ENCODE measurements at regions not wholly inside any gene's neighbourhood (a gene's known extent, or its start where the extent isn't known, plus 50 kb on each side); places are given as distances from the start of the nearest gene placed in this dataset.
A peak's percentile ranks its signal among the peaks of the same experiment; 100 is the strongest.

- FAIRE-seq, result no peak
Observed at GRCh38 chr20:58138395-58138794, 90.1 kb downstream of the ANKRD60 start.

DNA sequence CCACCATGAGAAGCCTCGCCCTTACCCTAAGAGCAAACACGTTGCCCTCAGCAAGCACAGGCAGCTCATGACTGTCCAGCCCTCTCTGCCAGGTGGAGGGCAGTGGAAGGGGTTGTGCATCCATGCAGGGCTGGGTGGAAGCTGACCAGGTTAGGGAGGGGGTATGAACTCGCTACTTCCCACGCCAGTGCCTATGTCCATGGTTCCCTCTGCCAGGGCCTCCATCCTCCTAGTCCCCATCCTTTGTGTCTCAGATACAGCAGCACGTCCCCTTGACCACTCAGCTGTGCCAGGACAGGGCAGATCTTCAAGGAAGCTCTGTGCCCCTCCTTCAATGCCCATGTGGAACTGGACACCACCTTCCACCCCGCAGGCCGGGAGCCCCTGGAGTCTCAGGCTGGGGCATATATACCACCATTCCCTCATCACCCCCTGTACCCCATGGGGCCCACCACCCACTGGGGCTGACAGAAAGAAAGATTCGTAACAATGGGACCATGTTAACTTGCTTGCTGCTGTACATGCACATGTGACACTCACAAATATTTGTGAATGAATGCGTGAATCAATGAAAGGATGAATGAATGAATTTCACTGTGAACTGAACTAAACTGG, 90.7 kb downstream of the ANKRD60 start:
- FAIRE-seq, result no peak

DNA sequence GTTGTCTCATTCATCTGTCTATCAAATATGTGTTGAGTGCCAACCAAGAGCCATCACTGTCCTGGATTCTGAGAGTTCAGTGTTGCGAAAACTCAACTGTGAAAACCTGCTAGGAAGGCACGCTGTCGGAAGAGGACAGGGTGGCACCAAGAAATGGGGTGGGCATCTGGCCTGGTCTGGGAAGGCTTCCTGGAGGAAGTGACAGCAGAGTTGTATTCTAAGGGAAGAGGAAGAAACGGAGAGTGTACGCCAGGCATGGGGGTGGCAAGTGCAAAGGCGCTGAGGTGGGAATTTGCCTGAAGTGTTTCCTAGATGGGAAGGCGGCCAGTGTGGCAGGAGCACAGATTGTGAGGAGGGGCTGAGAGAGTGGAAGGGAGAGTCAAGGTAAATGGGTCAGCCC, 91.2 kb downstream of the ANKRD60 start:
- FAIRE-seq, result no peak

GRCh38 chr20:58136149-58136484, 92.3 kb downstream of the ANKRD60 start:
- no peak for FAIRE-seq

DNA sequence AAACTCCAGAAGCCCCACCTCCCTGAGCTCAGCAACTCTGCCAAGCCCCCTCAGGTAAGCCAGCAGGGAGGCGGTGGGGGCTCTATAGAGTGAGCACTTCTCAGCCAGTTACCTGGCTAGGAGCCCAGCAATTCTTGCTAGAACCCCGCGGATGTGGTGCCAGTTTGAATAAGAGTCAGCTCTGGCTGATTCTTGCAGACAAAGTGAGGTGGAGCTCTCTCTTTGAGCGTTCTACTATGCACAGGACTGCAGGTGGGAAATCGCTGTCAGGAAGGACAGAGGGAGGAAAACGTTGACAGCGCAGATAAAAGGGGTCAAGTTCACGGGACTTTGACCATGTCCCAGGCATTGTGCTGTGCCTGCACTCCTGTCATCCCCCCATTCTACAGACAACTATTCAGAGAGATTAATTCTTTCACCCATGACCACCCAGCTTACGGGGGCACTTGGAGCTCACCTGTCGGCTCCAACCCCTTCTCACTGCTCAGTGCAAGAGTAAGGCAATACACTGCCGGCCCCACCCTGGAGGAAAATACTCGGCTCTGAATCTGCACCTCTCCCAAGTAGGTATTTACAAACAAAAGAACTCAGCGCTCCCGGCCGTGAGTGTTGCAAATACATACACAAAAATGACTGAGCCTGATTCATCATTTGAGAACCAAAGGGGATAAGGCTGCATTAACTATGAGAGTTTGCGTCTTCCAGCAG, 92.9 kb downstream of the ANKRD60 start:
- no peak for FAIRE-seq

DNA sequence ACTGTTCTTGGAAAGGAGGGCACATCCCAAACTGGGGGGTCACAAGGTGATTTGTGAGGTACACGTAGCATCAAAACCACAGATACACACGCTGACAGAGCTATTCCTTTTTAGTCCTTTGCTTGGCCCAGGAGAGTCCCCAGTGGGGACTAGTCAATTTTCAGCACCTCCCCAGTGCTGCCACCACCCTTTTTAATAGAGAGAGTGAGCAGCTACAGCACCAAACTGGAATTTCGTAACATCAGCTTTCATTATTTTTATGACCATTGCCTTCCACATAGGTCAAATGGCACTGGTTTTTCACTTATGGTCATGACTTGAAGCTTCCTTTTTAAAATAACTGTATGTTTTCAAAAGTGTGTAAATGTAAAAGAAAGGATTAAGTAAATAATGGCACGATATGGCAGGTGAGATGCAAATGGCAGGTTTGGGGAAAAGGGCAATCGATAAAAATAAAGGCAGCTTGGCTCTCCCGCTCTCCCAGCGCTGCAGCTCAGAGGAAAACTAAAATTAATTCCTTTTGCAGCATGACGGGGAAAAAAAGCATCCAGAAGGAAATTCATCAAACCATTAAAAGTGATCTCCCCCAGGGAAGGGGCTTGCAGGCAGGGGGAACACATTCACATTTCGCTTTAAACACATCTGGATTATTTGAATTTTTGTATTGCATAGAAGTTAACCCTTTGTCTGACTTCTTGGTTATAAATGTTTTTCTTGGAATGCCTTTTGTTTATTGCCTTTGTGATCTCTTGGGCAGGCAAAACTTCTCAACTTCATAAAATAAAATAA, 95.2 kb downstream of the ANKRD60 start:
- no peak for FAIRE-seq

DNA sequence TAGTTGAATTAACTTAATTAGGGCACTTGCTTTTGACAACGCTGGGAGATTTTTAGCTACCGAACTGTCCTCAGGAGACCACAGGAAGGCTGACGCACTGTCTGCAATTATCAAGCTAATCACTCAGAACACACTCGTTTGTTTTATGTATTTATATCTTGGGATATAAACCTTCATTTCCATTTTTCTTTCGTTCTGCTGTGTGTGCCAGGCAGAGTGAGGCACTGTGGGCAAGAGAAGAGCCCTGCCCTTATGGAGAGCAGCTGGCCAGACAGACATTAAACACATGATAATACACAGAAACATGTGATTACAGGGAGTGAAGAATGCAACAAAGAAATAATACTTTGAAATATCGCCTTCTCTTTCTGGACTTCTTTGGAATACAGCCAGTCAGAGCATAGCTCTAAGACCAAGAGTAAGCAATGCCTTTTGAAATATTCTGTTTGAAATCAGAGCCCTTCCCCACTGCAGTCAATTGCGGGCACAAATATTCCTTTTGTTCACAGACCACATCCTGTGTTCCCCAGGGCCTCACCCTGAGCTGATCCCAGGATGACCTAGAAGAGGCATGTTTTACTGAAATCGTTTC, 96.8 kb downstream of the ANKRD60 start:
- peak; percentile 95 for FAIRE-seq

DNA sequence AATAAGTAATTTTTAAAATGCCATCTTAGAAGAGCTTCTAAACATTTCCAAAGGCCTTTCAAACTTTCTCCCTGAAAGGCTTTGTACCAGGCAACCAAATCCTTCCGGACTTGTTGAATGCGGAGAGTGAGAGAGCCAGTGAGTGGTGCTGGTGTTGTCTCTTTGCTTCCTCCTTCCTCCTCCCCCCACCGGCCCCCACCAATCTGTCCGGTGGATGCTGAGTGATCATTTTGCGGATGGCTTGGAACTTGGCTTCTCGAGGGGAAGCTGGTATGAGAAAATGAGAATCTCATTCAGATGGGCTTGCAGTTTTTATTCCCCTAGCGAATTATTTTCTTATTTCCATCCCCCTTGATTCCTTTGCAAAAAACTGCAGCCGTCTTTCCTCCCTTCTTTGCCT, 97.3 kb downstream of the ANKRD60 start:
- FAIRE-seq, result no peak

GRCh38 chr20:58130581-58130980, 97.9 kb downstream of the ANKRD60 start:
- no peak for FAIRE-seq

GRCh38 chr20:58130156-58130555, 98.3 kb downstream of the ANKRD60 start:
- no peak for FAIRE-seq

- no peak for FAIRE-seq
Observed at GRCh38 chr20:58129721-58130151, 98.7 kb downstream of the ANKRD60 start.

DNA sequence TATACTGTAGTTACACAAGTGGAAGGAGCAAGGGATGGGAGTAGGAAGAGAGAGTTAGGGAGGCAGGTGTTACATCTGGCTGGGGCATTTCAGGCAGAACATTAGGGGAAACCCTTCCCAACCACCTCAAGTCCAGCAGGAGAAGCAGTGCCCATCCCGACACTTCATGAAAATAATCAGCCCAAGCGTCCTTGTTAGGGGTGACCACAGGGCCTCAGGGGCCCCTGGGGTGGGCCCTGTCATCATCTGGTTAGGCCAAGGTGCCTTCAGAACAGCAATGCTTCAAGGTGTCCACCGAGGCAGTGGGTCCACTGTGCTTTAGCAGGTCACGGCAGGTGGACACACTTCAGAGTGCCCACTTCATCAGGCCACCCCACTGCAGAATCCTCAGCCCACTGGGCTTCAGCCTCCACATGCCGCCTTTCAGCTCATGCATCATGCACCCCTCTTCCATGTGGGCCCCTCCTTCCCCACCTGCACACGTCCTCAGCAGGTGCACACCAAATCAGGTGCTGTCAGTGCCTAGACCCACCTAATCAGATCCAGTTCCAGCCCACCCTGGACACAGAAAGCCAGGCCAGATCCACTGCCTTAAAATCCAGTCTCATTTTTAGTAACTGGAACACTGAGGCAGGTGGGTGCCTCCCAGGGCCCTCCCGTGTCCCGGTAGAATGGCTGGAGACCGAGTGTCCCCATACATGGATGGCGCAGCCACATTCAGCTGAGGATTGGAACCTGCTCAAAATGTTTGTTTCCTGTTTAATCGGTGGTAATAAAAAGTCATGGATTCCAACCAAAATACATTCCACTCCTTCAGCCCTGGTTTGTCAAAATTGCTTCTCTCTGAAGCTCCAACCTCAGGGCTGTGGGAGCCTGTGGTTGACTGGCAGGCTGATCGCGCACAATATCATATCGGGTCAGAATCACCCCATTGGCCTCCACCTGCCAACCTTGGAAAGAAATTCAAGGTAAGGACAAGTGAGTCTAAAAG, 99.5 kb downstream of the ANKRD60 start:
- FAIRE-seq, result no peak

DNA sequence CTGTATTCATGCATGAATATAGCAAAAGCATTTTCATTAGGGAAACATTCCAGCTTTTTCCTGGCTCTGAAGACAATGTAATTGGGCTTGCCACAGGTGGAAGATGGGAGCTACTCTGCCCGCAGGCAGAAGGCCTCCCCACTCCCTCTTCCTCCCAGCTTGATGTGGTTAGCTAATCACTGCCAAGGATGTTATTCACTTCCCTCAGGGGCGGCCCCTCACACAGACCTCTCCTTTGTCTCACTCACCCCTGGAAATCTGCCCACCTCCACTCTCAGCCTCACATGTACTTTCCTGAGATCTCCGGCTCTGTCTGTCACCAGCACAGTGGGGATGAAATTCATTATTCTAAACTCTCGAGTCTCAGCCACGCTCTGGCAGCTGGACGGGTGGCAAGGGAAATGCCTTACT, 100.7 kb downstream of the ANKRD60 start:
- FAIRE-seq, result no peak

GRCh38 chr20:58125726-58126125, 102.7 kb downstream of the ANKRD60 start:
- FAIRE-seq, result no peak

DNA sequence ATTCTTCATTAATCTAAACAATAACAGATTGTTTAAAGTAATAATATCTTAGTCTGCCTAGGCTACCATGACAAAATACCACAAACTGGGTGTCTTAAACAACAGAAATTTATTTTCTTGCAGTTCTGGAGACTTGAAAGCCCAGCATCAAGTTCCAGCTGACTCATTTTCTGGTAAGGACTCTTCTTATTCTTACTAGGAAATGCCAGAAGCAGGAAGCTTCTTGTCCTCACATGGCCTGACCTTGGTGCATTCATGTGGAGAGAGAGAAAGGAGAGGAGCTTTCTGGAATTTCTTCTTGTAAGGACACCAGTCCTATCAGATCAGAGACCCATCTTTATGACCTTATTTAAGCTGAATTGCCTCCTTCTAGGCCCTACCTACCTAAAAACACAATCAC, 110.5 kb downstream of the ANKRD60 start:
- no peak for FAIRE-seq

GRCh38 chr20:58116505-58116904, 111.9 kb downstream of the ANKRD60 start:
- FAIRE-seq, result no peak

DNA sequence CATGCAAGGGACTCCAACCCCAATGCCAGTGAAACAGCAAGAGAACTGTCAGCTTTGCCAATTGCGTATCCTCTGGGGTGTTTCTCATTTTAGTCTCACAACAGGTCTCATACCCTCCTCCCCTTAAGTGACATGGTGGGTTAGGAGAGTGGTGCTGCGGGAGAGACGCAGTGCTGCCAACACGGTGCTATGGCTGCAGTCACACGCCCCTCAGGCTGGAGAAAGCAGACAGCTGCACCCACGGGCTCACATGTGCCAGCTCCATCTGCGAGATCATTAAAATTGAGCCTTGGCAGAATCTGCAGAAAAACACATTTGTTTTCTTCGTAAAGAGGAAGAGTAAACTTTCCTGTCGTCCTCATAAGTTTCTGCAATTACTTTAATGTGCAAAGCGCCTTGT, 114.7 kb downstream of the ANKRD60 start:
- no peak for FAIRE-seq

DNA sequence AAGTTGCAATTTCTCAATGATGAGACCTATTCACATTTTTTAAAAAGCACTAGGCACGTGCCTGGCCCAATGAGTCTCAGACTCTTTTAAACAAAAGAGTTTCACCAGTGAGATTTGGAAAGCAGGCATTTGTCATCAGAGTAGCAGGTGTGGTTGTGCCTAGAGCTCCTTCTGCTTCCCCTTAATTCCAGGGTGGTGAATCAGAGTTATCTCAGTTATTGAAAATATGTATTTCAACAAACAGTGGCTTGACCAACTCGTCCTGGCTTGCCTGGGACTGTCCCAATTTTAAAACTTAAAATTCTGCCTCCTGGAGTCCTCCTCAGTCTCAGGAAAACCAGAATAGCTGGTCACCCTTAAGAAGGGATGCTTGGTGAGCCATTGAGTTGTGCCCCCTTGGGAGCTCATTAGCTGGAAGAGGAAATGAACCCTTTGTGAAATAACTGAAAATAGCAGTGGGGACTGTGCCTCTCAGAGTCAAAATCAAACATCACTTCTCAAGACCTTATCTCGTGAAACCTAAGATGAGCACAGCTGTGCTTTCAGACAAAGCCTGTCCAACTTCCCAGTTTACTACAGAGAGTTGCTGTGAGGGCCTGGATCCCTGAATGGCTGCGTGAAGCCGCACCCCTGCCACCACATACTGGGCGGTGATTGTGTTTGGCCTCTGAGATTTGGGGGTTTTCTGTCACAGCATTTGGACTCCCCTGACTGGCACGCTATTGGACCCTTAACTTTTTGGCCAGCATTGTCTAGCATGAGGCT, 116.3 kb downstream of the ANKRD60 start:
- FAIRE-seq, result no peak

- FAIRE-seq, result no peak
Observed at GRCh38 chr20:58111310-58112016, 117.0 kb downstream of the ANKRD60 start.

DNA sequence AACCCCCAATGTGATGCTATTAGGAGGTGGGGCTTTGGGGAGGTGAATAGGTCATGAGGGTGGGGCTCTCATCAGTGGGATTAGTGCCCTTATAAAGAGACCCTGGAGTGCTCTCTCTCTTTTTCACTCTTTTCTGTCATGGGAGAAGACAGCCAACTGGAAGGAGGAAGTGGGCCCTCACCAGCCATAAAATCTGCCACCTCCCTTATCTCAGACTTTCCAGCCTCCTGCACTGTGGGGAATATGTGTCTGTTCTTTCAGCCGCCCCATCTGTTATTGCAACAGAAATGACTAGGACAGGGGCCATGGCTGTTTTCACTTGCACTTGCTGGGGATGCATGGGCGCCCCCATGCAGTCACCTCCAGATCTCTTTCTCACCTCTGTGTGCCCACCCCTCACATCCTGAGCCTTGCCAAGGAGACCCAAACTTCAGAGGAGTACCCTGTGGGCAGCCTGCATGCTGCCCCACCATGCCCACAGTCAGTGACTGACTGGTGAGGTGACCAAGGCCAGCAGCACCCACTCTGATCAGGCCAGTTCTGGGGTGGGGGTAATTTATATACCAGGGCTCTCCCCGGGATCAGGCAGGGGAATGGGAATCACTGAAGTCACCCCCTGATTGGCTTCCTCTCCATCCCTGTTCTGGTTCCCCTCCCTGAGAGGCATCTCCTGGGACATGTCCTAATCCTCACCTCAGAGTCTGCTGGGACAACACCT, 118.4 kb downstream of the ANKRD60 start:
- FAIRE-seq, result no peak
